UCSD-AML1 (cell line): ENCODE measurements at regions not wholly inside any gene's neighbourhood (a gene's known extent, or its start where the extent isn't known, plus 50 kb on each side); places are given as distances from the start of the nearest gene placed in this dataset.
"Not testable (repeated sequence)": the region's sequence is repeated elsewhere in the genome, so short reads cannot be mapped to it uniquely, and the experiment has no call there.

Experiments used
- DNase-seq: peaks from one replicate; lab custom pipeline; 2025; ENCODE audit not compliant: unreplicated experiment; lab: John Stamatoyannopoulos, UW

DNA sequence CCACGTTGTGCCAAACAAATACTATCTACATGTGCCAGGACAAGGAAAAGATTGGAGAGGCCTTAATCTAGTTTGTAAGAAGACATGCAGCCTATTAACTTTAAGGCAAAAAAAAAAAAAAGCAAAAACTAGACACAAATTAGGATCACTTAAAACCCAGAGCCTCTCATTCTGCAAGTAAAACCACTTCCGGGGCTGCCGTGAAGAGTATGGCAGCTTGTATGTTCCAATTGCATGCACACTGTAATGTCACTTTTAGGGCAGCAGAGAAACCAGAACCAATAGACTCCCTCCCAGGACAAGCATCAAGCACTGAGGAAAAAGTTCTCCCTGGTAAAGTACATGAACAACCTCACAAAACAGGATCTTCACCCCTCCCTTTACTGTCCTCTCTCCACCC, 70.6 kb downstream of the RSL24D1 start:
- DNase-seq: no peak

DNA sequence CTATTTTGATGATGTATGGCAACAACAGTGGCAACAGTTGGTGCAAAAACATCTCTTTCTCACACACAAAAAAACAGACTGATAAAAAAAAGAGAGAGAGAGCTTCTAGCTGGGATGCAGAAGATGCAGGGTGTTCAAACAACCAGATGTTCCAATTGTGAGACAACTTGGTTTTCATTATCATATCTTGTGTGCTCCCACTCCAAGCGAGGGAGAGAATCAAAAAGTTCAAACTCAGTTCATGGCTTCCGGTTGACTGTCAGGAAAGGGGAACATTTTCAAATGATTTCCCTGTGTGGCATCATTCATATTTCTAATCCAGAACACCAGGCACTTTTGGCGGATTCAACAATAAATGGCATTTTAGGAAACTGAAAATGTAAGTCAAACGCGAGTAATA, 72.1 kb downstream of the RSL24D1 start:
- no peak for DNase-seq

DNA sequence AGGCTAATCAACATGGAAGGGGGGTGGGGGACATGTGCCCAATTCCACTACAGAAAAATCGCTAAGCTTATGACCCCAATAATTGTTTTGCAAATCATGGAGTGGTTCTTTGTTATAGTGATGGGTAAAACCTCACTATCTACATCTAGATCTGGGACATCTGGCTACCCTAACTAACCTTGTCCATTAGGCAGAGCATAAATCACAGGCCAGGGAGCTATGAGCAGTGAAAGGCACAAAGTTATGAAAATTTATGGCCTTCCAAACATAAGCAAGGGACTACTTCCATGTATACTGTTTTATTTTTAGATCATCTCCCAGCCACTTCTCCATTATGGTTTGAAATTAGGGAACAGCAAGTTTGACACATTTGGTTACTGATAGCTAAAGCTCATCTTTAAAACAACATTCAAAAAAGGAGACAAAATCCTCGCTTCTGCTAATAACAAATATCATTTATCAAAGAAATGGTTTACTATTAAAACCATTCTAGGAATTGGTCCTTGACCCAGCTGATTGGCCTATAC, 78.3 kb downstream of the RSL24D1 start:
- DNase-seq: no peak

DNA sequence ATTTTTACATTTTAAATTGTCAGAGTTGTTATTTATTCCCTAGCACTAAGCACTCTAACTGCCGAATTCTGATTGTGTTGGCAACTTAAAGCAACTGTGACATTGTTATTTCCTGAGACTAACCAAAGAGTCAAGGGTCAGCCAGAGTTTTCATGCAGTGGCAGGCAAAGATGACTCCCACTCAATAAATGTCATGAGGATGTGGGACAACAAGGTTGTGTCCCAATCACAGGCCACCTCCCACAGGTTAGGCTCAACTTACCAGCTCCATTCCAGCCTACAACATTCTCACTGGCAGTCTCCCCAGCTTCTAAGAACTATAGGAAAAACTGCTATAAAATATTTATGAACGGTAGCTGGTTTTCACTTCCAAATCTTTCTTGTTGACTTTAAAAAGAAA, 80.1 kb downstream of the RSL24D1 start:
- DNase-seq: no peak

DNA sequence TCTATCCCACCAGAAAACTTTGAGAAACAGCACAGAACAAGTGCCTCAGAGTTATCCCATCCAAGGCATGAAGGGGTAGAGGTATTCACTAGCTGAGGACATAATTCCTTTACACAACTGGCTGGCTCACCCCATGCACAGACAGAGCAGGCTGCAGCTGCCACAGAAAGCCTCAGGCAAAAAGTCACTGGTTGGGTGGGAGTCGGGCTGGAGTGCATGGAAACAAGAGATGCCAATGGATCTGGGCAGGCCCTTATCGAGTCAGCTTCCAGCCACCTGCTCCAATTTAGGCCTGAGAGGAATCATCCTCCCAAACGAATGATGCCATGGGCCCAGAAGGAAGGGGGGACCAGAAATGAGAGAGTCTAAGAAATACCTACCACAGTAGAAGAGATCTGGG, 83.0 kb downstream of the RSL24D1 start:
- DNase-seq: no peak

DNA sequence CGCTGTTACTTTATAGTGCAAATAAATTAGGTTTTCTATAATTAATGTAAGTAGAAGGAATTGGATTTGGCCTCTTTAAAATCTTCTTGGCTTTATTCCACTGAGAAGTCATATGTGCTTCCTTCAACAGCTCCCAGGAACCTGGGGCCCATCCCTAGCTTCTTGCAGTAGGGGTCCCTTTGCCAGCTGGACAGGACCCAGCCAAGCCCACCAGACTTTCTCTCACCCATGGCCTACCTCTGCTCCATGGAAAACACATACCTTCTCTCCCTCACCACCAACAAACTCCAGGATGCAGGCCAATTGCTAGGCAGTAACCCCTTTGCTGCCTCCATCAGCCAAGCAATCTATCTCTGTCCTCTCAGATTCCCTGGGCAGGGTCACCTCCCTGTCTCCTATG, 84.0 kb downstream of the RSL24D1 start:
- no peak for DNase-seq

DNA sequence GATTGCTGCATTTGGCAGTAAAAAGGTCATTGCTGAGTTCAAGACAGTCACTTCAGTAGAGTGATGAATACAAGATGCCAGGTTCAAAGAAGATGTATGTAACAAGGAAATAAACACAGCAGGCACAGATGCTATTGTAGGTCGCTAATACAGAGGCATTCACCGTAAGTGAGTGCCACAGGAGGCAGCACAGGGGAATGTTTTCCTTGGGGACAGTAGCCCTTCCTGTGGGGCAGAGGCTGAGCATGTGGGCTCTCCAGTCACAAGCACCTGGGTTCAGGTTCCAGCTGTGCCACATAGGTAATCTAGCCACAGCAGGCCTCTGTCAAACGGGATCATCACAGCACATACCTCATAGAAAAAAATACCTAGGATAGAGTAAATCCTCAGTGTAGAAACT, 86.3 kb downstream of the RSL24D1 start:
- no peak for DNase-seq

DNA sequence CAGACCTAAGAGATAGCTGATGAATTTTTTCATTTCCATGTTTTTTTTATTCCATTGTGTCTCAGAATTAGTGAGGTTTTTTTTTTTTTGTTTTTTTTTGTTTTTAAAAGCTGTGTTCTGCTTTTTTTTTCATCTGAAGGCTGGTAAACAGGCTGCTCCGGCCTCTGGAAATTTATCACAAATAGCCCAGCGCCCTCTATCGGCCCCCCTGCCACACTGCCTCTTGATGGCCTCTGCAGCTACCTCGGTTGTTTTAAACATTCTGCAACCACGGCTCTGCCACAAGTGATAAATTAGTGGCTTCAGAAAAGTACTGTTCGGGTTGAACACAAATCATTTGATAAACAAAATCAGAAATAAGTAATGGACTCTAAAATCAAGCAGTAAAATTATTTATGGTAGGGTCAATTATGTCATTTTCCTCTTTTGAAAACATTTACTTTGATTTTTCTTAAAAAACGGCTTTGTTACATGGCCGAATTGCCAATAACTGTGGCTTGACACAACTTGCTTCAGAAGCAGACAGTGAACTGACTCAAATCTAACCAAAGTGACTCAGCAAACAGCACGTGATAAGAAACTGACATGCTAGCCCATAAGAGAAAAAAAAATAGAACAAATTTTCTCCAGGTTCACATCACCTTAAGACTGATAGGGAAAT, 87.8 kb downstream of the RSL24D1 start:
- peak; percentile 74 for DNase-seq

DNA sequence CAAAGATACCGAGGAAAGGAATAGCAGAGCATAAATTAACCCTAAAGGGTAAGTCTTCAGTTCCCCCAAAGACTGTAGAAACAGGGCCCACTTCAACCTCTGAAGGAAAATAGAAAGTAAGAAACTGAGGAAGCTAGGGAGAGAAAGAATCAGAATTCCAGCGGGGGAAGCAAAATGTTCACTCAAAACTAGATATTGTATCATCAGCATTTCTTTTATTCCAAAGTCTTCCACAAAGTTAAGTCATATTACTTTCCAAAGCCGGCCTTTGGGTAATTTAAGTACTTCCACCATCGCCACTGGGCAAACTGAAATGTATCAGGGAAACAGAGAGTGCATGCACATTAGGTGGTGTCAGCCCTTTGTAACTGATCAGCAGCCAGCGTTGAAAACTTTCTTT, 88.3 kb downstream of the RSL24D1 start:
- DNase-seq: no peak

DNA sequence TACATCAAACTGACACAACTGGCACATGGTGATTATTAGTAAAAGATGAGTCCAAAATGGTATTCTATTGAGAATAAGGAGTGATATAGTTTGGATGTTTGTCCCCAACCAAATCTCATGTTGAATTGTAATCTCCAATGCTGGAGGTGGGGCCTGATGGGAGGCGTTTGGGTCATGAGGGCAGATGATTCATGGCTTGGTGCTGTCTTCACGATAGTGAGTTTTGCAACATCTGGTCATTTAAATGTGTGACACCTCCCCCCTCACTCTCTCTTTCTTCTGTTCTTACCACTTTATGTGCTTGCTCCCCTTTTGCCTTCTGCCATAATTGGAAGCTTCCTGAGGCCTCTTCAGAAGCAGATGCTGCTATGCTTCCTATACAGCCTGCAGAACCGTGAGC, 90.6 kb downstream of the RSL24D1 start:
- no peak for DNase-seq

DNA sequence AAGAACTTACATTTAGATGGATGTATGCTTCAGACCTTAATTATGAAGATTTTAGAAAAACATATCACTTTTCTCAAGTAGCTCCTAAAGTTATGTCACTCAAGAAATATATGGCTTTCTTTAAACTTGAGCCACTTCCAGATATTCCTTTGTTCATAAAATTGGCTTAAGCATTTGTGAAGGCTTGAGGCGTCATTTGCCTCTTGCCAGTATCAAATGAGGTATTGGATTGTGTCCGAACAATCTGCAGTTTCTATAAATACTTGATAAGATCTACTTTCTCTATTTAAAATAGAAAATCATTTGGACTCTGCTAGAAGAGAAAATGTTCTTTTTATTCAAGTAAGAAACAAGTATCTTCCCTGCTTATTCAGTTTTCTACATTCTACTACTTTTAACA, 102.6 kb downstream of the RSL24D1 start:
- no peak for DNase-seq

DNA sequence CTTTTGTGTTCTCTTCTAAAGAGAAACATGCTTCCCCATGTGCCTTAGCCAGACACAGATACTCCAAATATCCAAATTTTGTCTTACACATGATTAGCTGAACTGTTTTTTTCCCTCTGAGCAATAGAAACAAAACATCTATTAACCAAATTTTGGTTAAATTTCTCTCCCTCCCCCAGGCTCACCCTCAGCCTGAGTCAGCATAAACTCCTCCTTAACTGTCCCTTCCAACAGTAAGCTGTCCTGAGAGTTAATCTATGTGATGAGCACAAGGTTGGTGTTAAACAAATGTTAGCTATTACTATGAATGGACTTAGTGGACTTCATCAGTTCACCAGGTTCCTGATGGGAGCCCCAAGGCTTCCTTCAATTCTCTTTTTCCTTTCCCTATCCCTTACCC, 108.5 kb downstream of the RSL24D1 start:
- no peak for DNase-seq

DNA sequence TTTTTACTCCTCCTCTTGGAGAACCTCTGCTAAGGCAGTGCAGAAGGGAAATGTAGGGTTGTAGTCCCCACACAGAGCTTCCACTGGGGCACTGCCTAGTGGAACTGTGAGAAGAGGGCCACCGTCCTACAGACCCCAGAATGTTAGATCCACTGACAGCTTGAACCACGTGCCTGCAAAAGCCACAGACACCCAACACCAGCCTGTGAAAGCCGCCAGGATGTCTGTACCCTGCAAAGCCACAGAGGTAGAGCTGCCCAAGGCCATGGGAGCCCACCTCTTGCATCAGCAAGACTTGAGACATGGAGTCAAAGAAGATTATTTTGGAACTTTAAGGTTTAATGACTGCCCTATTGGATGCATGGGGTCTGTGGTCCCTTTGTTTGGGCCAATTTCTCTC, 112.1 kb downstream of the RSL24D1 start:
- DNase-seq: no peak

DNA sequence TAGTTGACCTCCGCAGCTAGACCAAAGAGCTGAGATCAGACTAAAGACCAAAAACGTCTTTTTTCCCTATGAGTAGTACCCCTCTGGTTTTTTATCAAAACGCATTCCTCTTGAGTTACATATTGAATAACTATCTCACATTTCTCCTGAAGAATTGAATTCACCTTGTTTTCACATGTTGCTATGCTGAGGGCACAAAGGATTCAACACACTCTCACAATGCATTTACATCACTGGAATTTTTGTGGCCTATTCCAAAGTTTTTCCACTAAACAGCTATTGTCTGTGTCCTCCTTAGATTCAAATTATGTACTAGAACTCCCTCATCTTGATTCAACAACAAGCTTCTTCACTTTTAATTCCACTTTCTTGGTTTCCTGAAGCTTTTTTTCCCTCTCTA, 112.5 kb downstream of the RSL24D1 start:
- DNase-seq: no peak

DNA sequence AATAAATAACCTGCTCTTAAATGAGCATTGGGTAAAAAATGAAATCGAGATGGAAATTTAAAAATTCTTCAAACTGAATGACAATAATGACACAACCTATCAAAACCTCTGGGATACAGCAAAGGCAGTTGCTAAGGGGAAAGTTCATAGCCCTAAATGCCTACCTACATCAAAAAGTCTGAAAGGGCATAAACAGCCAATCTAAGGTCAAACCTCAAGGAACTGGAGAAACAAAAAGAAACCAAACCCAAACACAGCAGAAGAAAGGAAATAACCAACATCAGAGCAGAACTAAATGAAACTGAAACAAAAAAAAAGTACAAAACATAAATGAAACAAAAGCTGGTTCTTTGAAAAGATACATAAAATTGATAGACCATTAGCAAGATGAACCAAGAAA, 119.7 kb downstream of the RSL24D1 start:
- not testable (repeated sequence) for DNase-seq

DNA sequence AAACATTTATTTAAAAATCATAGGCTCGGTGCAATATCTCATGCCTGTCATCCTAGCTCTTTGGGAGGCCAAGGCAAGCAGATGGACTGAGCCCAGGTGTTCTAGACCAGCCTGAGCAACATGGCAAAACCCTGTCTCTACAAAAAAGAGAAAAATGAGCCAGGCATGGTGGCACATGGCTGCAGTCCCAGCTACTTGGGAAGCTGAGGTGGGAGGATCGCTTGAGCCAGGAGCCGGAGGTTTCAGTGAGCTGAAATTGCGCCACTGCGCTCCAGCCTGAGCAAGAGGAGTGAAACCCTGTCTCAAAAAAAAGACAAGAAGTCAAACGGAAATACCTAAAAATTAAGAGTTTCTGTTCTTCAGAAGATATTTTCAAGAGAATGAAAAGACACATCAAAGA, 122.3 kb downstream of the RSL24D1 start:
- DNase-seq: no peak

DNA sequence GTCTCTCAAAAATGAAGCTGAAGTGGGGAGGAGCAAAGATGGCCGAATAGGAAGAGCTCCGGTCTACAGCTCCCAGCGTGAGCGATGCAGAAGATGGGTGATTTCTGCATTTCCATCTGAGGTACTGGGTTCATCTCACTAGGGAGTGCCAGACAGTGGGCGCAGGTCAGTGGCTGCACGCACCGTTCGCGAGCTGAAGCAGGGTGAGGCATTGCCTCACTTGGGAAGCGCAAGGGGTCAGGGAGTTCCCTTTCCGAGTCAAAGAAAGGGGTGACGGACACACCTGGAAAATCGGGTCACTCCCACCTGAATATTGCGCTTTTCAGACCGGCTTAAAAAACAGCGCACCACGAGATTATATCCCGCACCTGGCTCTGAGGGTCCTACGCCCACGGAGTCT, 132.8 kb downstream of the RSL24D1 start:
- not testable (repeated sequence) for DNase-seq

DNA sequence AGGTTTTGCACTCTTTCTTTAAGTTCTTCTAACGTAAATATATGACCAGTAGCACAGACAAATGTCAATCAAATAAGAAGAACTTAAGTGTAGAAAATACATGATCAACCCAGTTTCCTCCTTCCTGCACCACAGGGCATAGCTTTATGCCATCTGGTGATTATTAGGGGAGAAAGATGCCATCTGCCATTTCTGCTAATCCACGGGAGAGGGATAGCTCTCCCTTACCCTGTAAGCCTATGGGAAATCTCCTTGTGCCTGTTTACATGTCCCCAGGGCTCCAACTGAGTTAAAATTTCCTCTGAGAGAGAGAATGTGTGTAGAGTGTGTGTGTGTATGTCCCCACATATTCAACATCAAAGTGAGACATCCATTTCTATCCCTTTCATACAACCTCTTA, 135.9 kb downstream of the RSL24D1 start:
- no peak for DNase-seq

DNA sequence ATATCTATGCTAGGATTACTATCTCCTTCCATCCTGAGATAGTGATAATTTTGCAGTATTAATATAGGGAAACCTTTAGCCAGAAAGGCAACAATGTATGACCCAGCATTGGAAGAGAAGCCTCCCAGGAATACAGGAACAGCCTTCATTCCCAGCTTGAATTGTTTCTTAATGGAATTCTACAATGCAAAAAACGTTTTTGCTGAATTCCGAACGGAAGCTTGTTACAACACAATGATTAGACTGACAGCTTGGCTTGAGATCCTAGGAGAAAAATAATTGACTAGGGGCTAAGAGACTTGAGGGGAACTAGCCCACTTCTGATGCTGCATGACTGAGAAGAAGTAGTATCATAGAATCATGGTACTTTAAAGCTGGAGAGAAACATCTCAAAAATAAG, 140.2 kb downstream of the RSL24D1 start:
- no peak for DNase-seq

DNA sequence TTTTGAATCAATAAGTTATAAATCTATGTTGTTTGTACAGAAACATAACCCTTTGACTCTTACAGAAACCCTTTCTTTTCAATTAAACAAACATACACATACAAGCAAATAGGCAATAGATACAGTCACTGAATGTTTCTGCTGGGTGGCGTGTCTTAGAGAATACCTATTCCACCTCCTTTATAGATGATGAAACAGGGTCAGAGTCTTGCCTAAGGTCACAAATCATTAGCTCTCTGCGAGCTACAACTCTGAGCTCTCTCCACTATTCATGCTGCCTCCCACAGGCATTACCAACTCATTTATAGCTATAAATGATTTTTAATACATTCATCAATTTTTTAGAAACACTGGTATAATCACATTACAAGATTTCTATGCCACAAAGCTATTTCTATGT, 152.6 kb downstream of the RSL24D1 start:
- DNase-seq: no peak

DNA sequence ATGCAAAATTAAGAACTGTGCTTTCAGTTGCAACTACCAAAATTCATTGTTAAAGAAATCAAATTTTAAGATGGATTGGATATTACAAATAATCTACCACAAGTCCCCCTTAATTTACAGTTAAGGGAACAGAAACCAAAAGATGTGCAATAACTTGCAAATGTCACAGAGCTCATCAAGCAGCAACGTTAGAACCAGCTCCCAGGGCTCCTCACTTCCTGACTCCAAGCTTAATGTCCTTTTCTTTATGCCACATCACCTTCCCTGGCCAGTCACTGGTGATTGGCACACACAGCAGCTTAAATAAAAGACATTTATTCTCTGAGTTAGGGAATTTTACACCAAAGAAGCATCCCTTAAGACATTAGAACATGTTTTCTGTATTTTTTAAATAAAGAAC, 159.7 kb downstream of the RSL24D1 start:
- no peak for DNase-seq

DNA sequence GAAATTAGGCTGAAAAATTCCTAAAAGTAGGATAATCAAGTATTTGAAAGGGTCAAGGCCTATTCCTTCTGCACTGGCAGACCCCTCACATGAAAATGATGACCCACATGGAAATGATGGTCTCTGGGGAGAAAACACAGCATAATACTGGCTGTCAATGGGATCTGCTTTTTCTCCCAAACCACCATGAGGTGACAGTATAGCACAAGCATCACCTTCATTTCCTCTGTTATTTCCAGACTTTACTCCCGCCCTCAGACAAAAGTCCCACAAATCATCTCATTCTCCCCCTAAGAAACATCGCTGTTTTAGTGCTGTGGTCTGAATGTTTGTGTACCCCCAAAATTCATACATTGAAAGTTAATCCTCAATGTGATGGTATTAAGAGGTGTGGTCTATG, 161.0 kb downstream of the RSL24D1 start:
- DNase-seq: no peak

DNA sequence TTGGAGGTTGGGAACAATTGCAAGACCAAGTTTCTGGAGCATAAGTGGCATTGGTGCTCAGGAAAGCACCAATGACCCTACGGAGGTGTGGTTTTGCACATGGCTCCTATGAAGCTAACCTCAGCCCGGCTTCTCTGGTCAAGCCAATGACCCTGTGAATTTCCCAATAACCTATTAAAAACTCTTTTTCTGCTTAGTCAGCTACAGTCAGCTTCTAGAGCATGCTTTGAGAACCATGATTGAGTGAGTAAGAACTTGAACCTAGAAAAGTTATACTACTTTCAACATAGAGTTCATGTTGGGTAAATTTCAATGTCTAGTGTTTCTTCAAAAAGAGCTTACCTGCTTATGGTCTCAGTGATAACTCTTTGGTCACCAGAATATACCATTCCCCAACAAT, 163.2 kb downstream of the RSL24D1 start:
- DNase-seq: no peak
